ENCODE measurements at regions not wholly inside any gene's neighbourhood (a gene's known extent, or its start where the extent isn't known, plus 50 kb on each side); places are given as distances from the start of the nearest gene placed in this dataset.

- peaks cover 21% of the 10 kb centered on the region for H3K27me3 Mint-ChIP-seq
- ATAC-seq (replicated peaks; ENCODE audit: extremely low read depth, poor library complexity, severe bottlenecking) (no peak), DNase-seq (ENCODE audit: low spot score in 2 of 2) (no peak)
- no peak overlapping the region for H3K4me3 Mint-ChIP-seq
- H3K27ac Mint-ChIP-seq (ENCODE audit: low read depth), result no peak overlapping the region
- peaks cover 9% of the 10 kb centered on the region for H3K4me1 Mint-ChIP-seq
- H3K9me3 Mint-ChIP-seq, result peaks cover 8% of the 10 kb centered on the region
- H3K36me3 Mint-ChIP-seq (ENCODE audit: insufficient read depth), result peaks cover 5% of the 10 kb centered on the region
These were observed 138.9 kb downstream of the WDR11 start for GRCh38 chr10:120989996-120990598.

- ATAC-seq (replicated peaks; ENCODE audit: extremely low read depth, poor library complexity, severe bottlenecking), result no peak
- H3K9me3 Mint-ChIP-seq, result peaks cover 8% of the 10 kb centered on the region
- no peak for DNase-seq (ENCODE audit: low spot score in 2 of 2)
- H3K4me1 Mint-ChIP-seq, result peaks cover 9% of the 10 kb centered on the region
- H3K36me3 Mint-ChIP-seq (ENCODE audit: insufficient read depth), result peaks cover 5% of the 10 kb centered on the region
- no peak overlapping the region for H3K4me3 Mint-ChIP-seq
- no peak overlapping the region for H3K27ac Mint-ChIP-seq (ENCODE audit: low read depth)
- H3K27me3 Mint-ChIP-seq, result peaks cover 21% of the 10 kb centered on the region
These were observed 139.7 kb downstream of the WDR11 start for GRCh38 chr10:120990831-120991230.

- Mint-ChIP-seq H3K4me1 (no peaks in the 10 kb centered on the region), H3K27me3 (peaks cover 21% of the 10 kb centered on the region), H3K9me3 (no peaks in the 10 kb centered on the region), H3K27ac (ENCODE audit: low read depth) (no peak overlapping the region), H3K4me3 (no peak overlapping the region), H3K36me3 (ENCODE audit: insufficient read depth) (no peaks in the 10 kb centered on the region)
- DNase-seq (ENCODE audit: low spot score in 2 of 2) (no peak), ATAC-seq (replicated peaks; ENCODE audit: extremely low read depth, poor library complexity, severe bottlenecking) (no peak)
These were observed 141.9 kb downstream of the WDR11 start for GRCh38 chr10:120993089-120993488.

GRCh38 chr10:120995768-120996167 lies 144.6 kb downstream of the WDR11 start:
- H3K36me3 Mint-ChIP-seq (ENCODE audit: insufficient read depth), result no peaks in the 10 kb centered on the region
- no peak overlapping the region for H3K27ac Mint-ChIP-seq (ENCODE audit: low read depth)
- peaks cover 5% of the 10 kb centered on the region for H3K9me3 Mint-ChIP-seq
- H3K4me1 Mint-ChIP-seq, result no peaks in the 10 kb centered on the region
- peaks cover 35% of the 10 kb centered on the region for H3K27me3 Mint-ChIP-seq
- DNase-seq (ENCODE audit: low spot score in 2 of 2) (no peak), ATAC-seq (replicated peaks; ENCODE audit: extremely low read depth, poor library complexity, severe bottlenecking) (no peak)
- H3K4me3 Mint-ChIP-seq, result no peak overlapping the region

GRCh38 chr10:120996456-120997034 lies 145.4 kb downstream of the WDR11 start:
- Mint-ChIP-seq H3K4me3 (no peak overlapping the region), H3K36me3 (ENCODE audit: insufficient read depth) (no peaks in the 10 kb centered on the region), H3K4me1 (no peaks in the 10 kb centered on the region), H3K27ac (ENCODE audit: low read depth) (no peak overlapping the region), H3K27me3 (peaks cover 28% of the 10 kb centered on the region), H3K9me3 (peaks cover 5% of the 10 kb centered on the region)
- no peak for DNase-seq (ENCODE audit: low spot score in 2 of 2)
- ATAC-seq (replicated peaks; ENCODE audit: extremely low read depth, poor library complexity, severe bottlenecking), result no peak

- peaks cover 22% of the 10 kb centered on the region for H3K27me3 Mint-ChIP-seq
- no peak overlapping the region for H3K4me3 Mint-ChIP-seq
- ATAC-seq (replicated peaks; ENCODE audit: extremely low read depth, poor library complexity, severe bottlenecking) (no peak), DNase-seq (ENCODE audit: low spot score in 2 of 2) (no peak)
- H3K4me1 Mint-ChIP-seq, result no peaks in the 10 kb centered on the region
- H3K27ac Mint-ChIP-seq (ENCODE audit: low read depth), result no peak overlapping the region
- no peaks in the 10 kb centered on the region for H3K36me3 Mint-ChIP-seq (ENCODE audit: insufficient read depth)
- H3K9me3 Mint-ChIP-seq, result peaks cover 5% of the 10 kb centered on the region
These were observed 146.2 kb downstream of the WDR11 start for GRCh38 chr10:120997313-120997712.

- peaks cover 22% of the 10 kb centered on the region for H3K27me3 Mint-ChIP-seq
- no peak overlapping the region for H3K4me3 Mint-ChIP-seq
- ATAC-seq (replicated peaks; ENCODE audit: extremely low read depth, poor library complexity, severe bottlenecking) (no peak), DNase-seq (ENCODE audit: low spot score in 2 of 2) (no peak)
- H3K27ac Mint-ChIP-seq (ENCODE audit: low read depth), result no peak overlapping the region
- H3K4me1 Mint-ChIP-seq, result no peaks in the 10 kb centered on the region
- peaks cover 9% of the 10 kb centered on the region for H3K9me3 Mint-ChIP-seq
- no peaks in the 10 kb centered on the region for H3K36me3 Mint-ChIP-seq (ENCODE audit: insufficient read depth)
These were observed 146.6 kb downstream of the WDR11 start for GRCh38 chr10:120997756-120998155.

GRCh38 chr10:120998251-120998650 lies 147.1 kb downstream of the WDR11 start:
- H3K4me1 Mint-ChIP-seq, result no peaks in the 10 kb centered on the region
- H3K27ac Mint-ChIP-seq (ENCODE audit: low read depth), result no peak overlapping the region
- no peaks in the 10 kb centered on the region for H3K36me3 Mint-ChIP-seq (ENCODE audit: insufficient read depth)
- no peak overlapping the region for H3K4me3 Mint-ChIP-seq
- peaks cover 10% of the 10 kb centered on the region for H3K9me3 Mint-ChIP-seq
- peaks cover 22% of the 10 kb centered on the region for H3K27me3 Mint-ChIP-seq
- no peak for ATAC-seq (replicated peaks; ENCODE audit: extremely low read depth, poor library complexity, severe bottlenecking)
- no peak for DNase-seq (ENCODE audit: low spot score in 2 of 2)

GRCh38 chr10:120998782-120999285 lies 147.7 kb downstream of the WDR11 start:
- H3K27me3 Mint-ChIP-seq, result peaks cover 22% of the 10 kb centered on the region
- no peaks in the 10 kb centered on the region for H3K4me1 Mint-ChIP-seq
- H3K9me3 Mint-ChIP-seq, result peaks cover 10% of the 10 kb centered on the region
- H3K27ac Mint-ChIP-seq (ENCODE audit: low read depth), result no peak overlapping the region
- ATAC-seq (replicated peaks; ENCODE audit: extremely low read depth, poor library complexity, severe bottlenecking) (no peak), DNase-seq (ENCODE audit: low spot score in 2 of 2) (no peak)
- H3K4me3 Mint-ChIP-seq, result no peak overlapping the region
- H3K36me3 Mint-ChIP-seq (ENCODE audit: insufficient read depth), result no peaks in the 10 kb centered on the region

GRCh38 chr10:120999868-121000267 lies 148.7 kb downstream of the WDR11 start:
- no peak overlapping the region for H3K27ac Mint-ChIP-seq (ENCODE audit: low read depth)
- H3K36me3 Mint-ChIP-seq (ENCODE audit: insufficient read depth), result no peaks in the 10 kb centered on the region

GRCh38 chr10:121002586-121003205 lies 151.5 kb downstream of the WDR11 start:
- Mint-ChIP-seq H3K36me3 (ENCODE audit: insufficient read depth) (no peaks in the 10 kb centered on the region), H3K4me3 (no peak overlapping the region), H3K27me3 (peaks cover 22% of the 10 kb centered on the region), H3K27ac (ENCODE audit: low read depth) (no peak overlapping the region), H3K4me1 (no peaks in the 10 kb centered on the region), H3K9me3 (peaks cover 27% of the 10 kb centered on the region)
- DNase-seq (ENCODE audit: low spot score in 2 of 2) (no peak), ATAC-seq (replicated peaks; ENCODE audit: extremely low read depth, poor library complexity, severe bottlenecking) (no peak)

More at GRCh38 chr10:120999868-121000267, 148.7 kb downstream of the WDR11 start:
- ATAC-seq (replicated peaks; ENCODE audit: extremely low read depth, poor library complexity, severe bottlenecking) (no peak), DNase-seq (ENCODE audit: low spot score in 2 of 2) (no peak)
- no peak overlapping the region for H3K4me3 Mint-ChIP-seq
- peaks cover 22% of the 10 kb centered on the region for H3K27me3 Mint-ChIP-seq
- peaks cover 19% of the 10 kb centered on the region for H3K9me3 Mint-ChIP-seq
- no peaks in the 10 kb centered on the region for H3K4me1 Mint-ChIP-seq

GRCh38 chr10:121005948-121006587 lies 154.9 kb downstream of the WDR11 start:
- H3K4me1 Mint-ChIP-seq, result no peaks in the 10 kb centered on the region
- no peak overlapping the region for H3K4me3 Mint-ChIP-seq
- ATAC-seq (replicated peaks; ENCODE audit: extremely low read depth, poor library complexity, severe bottlenecking), result no peak
- no peaks in the 10 kb centered on the region for H3K36me3 Mint-ChIP-seq (ENCODE audit: insufficient read depth)
- no peak overlapping the region for H3K27ac Mint-ChIP-seq (ENCODE audit: low read depth)
- no peak for DNase-seq (ENCODE audit: low spot score in 2 of 2)
- H3K9me3 Mint-ChIP-seq, result peaks cover 22% of the 10 kb centered on the region
- peaks cover 3% of the 10 kb centered on the region for H3K27me3 Mint-ChIP-seq

Data from central memory CD8-positive, alpha-beta T cell (primary cell).